HEK293 (cell line): ENCODE measurements at regions not wholly inside any gene's neighbourhood (a gene's known extent, or its start where the extent isn't known, plus 50 kb on each side); places are given as distances from the start of the nearest gene placed in this dataset.

ENCODE experiments used
- CTCF ChIA-PET: fragments of 350-600 bp; formaldehyde crosslinking; extraction: SDS; loops from one replicate; lab custom pipeline; 2021; ENCODE audit warnings: antibody characterized with exemption; lab: Yijun Ruan, JAX
- POLR2A ChIA-PET: fragments of 300-600 bp; formaldehyde crosslinking; extraction: SDS; loops from one replicate; lab custom pipeline; 2020; ENCODE audit warnings: antibody characterized with exemption, inconsistent platforms; lab: Yijun Ruan, JAX
- H3K27ac ChIP-seq: fragments of 200-500 bp; sonication (Bioruptor generic); 2 replicates; pipeline ENCODE4 v1.5.1; 2014; ENCODE audit warnings: low read depth, low read length, control low read depth, inconsistent platforms; ENCODE audit errors: extremely low read depth
- H3K36me3 ChIP-seq, 2 experiments: fragments of 200-500 bp in 1 of 2; sonication (Bioruptor generic) in 1 of 2; 1 replicate in 1 of 2; 2 replicates in 1 of 2; pipeline ENCODE4 v1.5.1; 2014 to 2017; ENCODE audit warnings: inconsistent platforms in 2 of 2, low read length in 2 of 2; ENCODE audit not compliant: control insufficient read depth in 2 of 2, insufficient read depth in 1 of 2
- H3K4me1 ChIP-seq: fragments of 200-500 bp; sonication (Bioruptor generic); 2 replicates; pipeline ENCODE4 v1.5.1; 2014; ENCODE audit warnings: mild to moderate bottlenecking, low read length, inconsistent platforms; ENCODE audit not compliant: control insufficient read depth, insufficient read depth
- H3K4me3 ChIP-seq: 2 replicates; pipeline ENCODE4 v1.5.1; 2011; ENCODE audit warnings: low read depth, mild to moderate bottlenecking, control low read depth, low read length, moderate library complexity
- H3K9me3 ChIP-seq: fragments of 200-500 bp; sonication (Bioruptor generic); 2 replicates; pipeline ENCODE4 v1.5.1; 2014; ENCODE audit warnings: low read depth, low read length, inconsistent platforms; ENCODE audit not compliant: control insufficient read depth, insufficient read depth
- KLF16 ChIP-seq: fragments of 450-650 bp; formaldehyde crosslinking; IDR thresholded peaks from 2 replicates; pipeline ENCODE4 v1.5.1; 2017; ENCODE audit warnings: missing biosample characterization, missing genetic modification characterization
- PBX3 ChIP-seq: sonication (generic); formaldehyde crosslinking; IDR thresholded peaks from 2 replicates; pipeline ENCODE4 v1.8.1; 2022; ENCODE audit warnings: mild to moderate bottlenecking, moderate library complexity, missing genetic modification reagents
- YY2 ChIP-seq: fragments of 450-650 bp; formaldehyde crosslinking; IDR thresholded peaks from 2 replicates; pipeline ENCODE4 v1.5.1; 2016; ENCODE audit warnings: missing biosample characterization, missing genetic modification characterization
- ZBTB7A ChIP-seq: fragments of 450-650 bp; formaldehyde crosslinking; IDR thresholded peaks from 2 replicates; pipeline ENCODE4 v1.5.1; 2016; ENCODE audit warnings: low read depth, missing biosample characterization, missing genetic modification characterization
- ZBTB8A ChIP-seq: fragments of 450-650 bp; formaldehyde crosslinking; IDR thresholded peaks from 2 replicates; pipeline ENCODE4 v1.5.1; 2016; ENCODE audit warnings: missing biosample characterization, missing genetic modification characterization
- ZFP69B ChIP-seq: fragments of 450-650 bp; formaldehyde crosslinking; IDR thresholded peaks from 2 replicates; pipeline ENCODE4 v1.5.1; 2016; ENCODE audit warnings: missing biosample characterization, missing genetic modification characterization
- ZNF133 ChIP-seq: fragments of 450-650 bp; formaldehyde crosslinking; IDR thresholded peaks from 2 replicates; pipeline ENCODE4 v1.5.1; 2016; ENCODE audit warnings: missing biosample characterization, missing genetic modification characterization
- ZNF18 ChIP-seq: fragments of 450-650 bp; formaldehyde crosslinking; IDR thresholded peaks from 2 replicates; pipeline ENCODE4 v1.5.1; 2016; ENCODE audit warnings: missing biosample characterization, missing genetic modification characterization
- ZNF239 ChIP-seq: fragments of 450-650 bp; formaldehyde crosslinking; IDR thresholded peaks from 2 replicates; pipeline ENCODE4 v1.5.1; 2016; ENCODE audit warnings: missing biosample characterization, missing genetic modification characterization
- ZNF280C ChIP-seq: fragments of 450-650 bp; formaldehyde crosslinking; IDR thresholded peaks from 2 replicates; pipeline ENCODE4 v1.5.1; 2016; ENCODE audit warnings: missing biosample characterization, missing genetic modification characterization
- ZNF394 ChIP-seq: fragments of 450-650 bp; formaldehyde crosslinking; IDR thresholded peaks from 2 replicates; pipeline ENCODE4 v1.5.1; 2016; ENCODE audit warnings: missing biosample characterization, missing genetic modification characterization, mild to moderate bottlenecking, moderate library complexity, borderline replicate concordance
- ZNF510 ChIP-seq: fragments of 450-650 bp; formaldehyde crosslinking; IDR thresholded peaks from 2 replicates; pipeline ENCODE4 v1.5.1; 2018; ENCODE audit warnings: mild to moderate bottlenecking, missing genetic modification characterization, missing biosample characterization; ENCODE audit not compliant: insufficient replicate concordance
- ZNF623 ChIP-seq: fragments of 450-650 bp; formaldehyde crosslinking; IDR thresholded peaks from 2 replicates; pipeline ENCODE4 v1.5.1; 2016; ENCODE audit warnings: missing biosample characterization, missing genetic modification characterization
- ZNF701 ChIP-seq: fragments of 450-650 bp; formaldehyde crosslinking; IDR thresholded peaks from 2 replicates; pipeline ENCODE4 v1.5.1; 2016; ENCODE audit warnings: missing biosample characterization, missing genetic modification characterization
- ZNF792 ChIP-seq: fragments of 450-650 bp; formaldehyde crosslinking; IDR thresholded peaks from 2 replicates; pipeline ENCODE4 v1.5.1; 2016; ENCODE audit warnings: missing biosample characterization, missing genetic modification characterization
- ZXDB ChIP-seq: fragments of 450-650 bp; formaldehyde crosslinking; IDR thresholded peaks from 2 replicates; pipeline ENCODE4 v1.5.1; 2016; ENCODE audit warnings: missing biosample characterization, missing genetic modification characterization
- TF ChIP-seq, protein P1 (sequence below): fragments of 450-650 bp; formaldehyde crosslinking; IDR thresholded peaks from 2 replicates; pipeline ENCODE4 v1.5.1; 2017; ENCODE audit warnings: missing biosample characterization, missing genetic modification characterization
- TF ChIP-seq, protein P2 (sequence below): fragments of 450-650 bp; formaldehyde crosslinking; IDR thresholded peaks from 2 replicates; pipeline ENCODE4 v1.5.1; 2016; ENCODE audit warnings: missing biosample characterization, missing genetic modification characterization, borderline replicate concordance
- TF ChIP-seq, protein P3 (sequence below): fragments of 450-650 bp; formaldehyde crosslinking; IDR thresholded peaks from 2 replicates; pipeline ENCODE4 v1.5.1; 2016; ENCODE audit warnings: missing biosample characterization, missing genetic modification characterization
- TF ChIP-seq, protein P4 (sequence below): fragments of 450-650 bp; formaldehyde crosslinking; IDR thresholded peaks from 2 replicates; pipeline ENCODE4 v1.5.1; 2016; ENCODE audit warnings: missing biosample characterization, missing genetic modification characterization

DNA sequence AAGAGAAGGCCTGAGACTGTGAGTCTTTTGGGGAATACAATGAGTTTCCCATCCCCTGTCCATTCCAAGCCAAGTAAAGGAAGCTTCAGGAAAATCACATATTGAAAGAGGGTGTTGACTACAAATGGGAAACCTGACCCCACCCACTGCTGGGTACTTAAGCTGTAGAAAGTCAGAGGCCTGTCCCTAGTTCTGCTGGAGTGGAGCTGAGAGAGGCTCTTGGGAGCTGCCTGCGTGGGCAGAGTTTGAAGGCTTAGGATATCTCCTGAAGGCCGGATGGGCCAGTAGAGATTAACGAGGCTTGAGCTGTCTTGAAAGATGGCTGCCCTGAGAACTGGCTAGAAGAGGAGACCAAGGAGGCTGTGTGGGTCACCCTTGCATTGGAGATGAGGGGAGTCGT lies 176.2 kb upstream of the NECTIN1 start:
- Histone ChIP-seq H3K27ac (no peak overlapping the region), H3K9me3 (no peaks in the 10 kb centered on the region), H3K4me3 (no peak overlapping the region), H3K36me3 (no peaks in the 10 kb centered on the region), H3K4me1 (no peaks in the 10 kb centered on the region)
- POLR2A ChIA-PET = no interaction called here
- CTCF ChIA-PET = interaction anchor here (1.3 kb wide), 1 partner anchor 204 kb away, joined by 3 read pairs; no protein-coding TSS in a partner anchor
- TF ChIP-seq, protein P1, sequence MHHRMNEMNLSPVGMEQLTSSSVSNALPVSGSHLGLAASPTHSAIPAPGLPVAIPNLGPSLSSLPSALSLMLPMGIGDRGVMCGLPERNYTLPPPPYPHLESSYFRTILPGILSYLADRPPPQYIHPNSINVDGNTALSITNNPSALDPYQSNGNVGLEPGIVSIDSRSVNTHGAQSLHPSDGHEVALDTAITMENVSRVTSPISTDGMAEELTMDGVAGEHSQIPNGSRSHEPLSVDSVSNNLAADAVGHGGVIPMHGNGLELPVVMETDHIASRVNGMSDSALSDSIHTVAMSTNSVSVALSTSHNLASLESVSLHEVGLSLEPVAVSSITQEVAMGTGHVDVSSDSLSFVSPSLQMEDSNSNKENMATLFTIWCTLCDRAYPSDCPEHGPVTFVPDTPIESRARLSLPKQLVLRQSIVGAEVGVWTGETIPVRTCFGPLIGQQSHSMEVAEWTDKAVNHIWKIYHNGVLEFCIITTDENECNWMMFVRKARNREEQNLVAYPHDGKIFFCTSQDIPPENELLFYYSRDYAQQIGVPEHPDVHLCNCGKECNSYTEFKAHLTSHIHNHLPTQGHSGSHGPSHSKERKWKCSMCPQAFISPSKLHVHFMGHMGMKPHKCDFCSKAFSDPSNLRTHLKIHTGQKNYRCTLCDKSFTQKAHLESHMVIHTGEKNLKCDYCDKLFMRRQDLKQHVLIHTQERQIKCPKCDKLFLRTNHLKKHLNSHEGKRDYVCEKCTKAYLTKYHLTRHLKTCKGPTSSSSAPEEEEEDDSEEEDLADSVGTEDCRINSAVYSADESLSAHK (tag by site-specific recombination) = no peak
- TF ChIP-seq ZNF623 = no peak
- no peak for TF ChIP-seq ZXDB
- TF ChIP-seq ZNF18 (tag by site-specific recombination) = no peak
- TF ChIP-seq, protein P2, sequence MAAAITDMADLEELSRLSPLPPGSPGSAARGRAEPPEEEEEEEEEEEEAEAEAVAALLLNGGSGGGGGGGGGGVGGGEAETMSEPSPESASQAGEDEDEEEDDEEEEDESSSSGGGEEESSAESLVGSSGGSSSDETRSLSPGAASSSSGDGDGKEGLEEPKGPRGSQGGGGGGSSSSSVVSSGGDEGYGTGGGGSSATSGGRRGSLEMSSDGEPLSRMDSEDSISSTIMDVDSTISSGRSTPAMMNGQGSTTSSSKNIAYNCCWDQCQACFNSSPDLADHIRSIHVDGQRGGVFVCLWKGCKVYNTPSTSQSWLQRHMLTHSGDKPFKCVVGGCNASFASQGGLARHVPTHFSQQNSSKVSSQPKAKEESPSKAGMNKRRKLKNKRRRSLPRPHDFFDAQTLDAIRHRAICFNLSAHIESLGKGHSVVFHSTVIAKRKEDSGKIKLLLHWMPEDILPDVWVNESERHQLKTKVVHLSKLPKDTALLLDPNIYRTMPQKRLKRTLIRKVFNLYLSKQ (tag by site-specific recombination) = no peak
- TF ChIP-seq PBX3 (CRISPR knock-in tag) = no peak
- no peak for TF ChIP-seq KLF16
- TF ChIP-seq, protein P3, sequence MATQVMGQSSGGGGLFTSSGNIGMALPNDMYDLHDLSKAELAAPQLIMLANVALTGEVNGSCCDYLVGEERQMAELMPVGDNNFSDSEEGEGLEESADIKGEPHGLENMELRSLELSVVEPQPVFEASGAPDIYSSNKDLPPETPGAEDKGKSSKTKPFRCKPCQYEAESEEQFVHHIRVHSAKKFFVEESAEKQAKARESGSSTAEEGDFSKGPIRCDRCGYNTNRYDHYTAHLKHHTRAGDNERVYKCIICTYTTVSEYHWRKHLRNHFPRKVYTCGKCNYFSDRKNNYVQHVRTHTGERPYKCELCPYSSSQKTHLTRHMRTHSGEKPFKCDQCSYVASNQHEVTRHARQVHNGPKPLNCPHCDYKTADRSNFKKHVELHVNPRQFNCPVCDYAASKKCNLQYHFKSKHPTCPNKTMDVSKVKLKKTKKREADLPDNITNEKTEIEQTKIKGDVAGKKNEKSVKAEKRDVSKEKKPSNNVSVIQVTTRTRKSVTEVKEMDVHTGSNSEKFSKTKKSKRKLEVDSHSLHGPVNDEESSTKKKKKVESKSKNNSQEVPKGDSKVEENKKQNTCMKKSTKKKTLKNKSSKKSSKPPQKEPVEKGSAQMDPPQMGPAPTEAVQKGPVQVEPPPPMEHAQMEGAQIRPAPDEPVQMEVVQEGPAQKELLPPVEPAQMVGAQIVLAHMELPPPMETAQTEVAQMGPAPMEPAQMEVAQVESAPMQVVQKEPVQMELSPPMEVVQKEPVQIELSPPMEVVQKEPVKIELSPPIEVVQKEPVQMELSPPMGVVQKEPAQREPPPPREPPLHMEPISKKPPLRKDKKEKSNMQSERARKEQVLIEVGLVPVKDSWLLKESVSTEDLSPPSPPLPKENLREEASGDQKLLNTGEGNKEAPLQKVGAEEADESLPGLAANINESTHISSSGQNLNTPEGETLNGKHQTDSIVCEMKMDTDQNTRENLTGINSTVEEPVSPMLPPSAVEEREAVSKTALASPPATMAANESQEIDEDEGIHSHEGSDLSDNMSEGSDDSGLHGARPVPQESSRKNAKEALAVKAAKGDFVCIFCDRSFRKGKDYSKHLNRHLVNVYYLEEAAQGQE (tag by site-specific recombination) = no peak
- no peak for TF ChIP-seq ZBTB8A (tag by site-specific recombination)
- TF ChIP-seq ZNF239 (tag by site-specific recombination) = no peak
- no peak for TF ChIP-seq ZFP69B (tag by site-specific recombination)
- TF ChIP-seq ZNF792 = no peak
- TF ChIP-seq ZNF510 (tag by site-specific recombination) = no peak
- no peak for TF ChIP-seq ZNF394
- no peak for TF ChIP-seq YY2
- TF ChIP-seq ZBTB7A = no peak
- TF ChIP-seq ZNF280C (tag by site-specific recombination) = no peak
- TF ChIP-seq ZNF133 (tag by site-specific recombination) = no peak
- TF ChIP-seq ZNF701 (tag by site-specific recombination) = no peak
- TF ChIP-seq, protein P4, sequence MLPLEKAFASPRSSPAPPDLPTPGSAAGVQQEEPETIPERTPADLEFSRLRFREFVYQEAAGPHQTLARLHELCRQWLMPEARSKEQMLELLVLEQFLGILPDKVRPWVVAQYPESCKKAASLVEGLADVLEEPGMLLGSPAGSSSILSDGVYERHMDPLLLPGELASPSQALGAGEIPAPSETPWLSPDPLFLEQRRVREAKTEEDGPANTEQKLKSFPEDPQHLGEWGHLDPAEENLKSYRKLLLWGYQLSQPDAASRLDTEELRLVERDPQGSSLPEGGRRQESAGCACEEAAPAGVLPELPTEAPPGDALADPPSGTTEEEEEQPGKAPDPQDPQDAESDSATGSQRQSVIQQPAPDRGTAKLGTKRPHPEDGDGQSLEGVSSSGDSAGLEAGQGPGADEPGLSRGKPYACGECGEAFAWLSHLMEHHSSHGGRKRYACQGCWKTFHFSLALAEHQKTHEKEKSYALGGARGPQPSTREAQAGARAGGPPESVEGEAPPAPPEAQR (tag by site-specific recombination) = no peak
